ENCODE measurements at regions not wholly inside any gene's neighbourhood (a gene's known extent, or its start where the extent isn't known, plus 50 kb on each side); places are given as distances from the start of the nearest gene placed in this dataset.
"Not testable (repeated sequence)": the region's sequence is repeated elsewhere in the genome, so short reads cannot be mapped to it uniquely, and the experiment has no call there.

DNA sequence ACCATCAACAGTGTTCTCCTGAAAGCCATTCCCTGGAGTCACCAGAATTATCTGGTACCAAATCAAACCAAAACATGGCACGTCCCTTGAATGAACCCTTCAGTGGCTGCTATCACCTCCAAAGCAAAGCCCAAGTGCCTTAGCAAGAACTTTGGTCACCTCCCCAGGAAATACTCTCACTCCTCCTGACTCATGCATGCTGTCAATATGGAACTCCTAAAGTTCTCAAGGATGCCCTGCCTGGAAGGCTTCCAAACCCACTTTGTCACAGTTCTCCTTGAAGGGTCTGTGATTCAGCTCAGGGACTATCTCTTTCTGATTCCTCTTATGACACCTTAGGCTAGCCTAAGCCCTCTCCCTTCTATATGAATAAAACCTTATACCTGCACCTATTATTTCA lies 146.1 kb upstream of the RUNX1 start:
- Histone ChIP-seq H3K27me3 (ENCODE audit: low read depth) (no peaks in the 10 kb centered on the region), H3K36me3 (no peaks in the 10 kb centered on the region), H3K4me3 (no peak overlapping the region), H3K27ac (replicated peaks) (no peak overlapping the region), H3K9me3 (replicated peaks) (no peaks in the 10 kb centered on the region), H3K4me1 (no peaks in the 10 kb centered on the region)
- TF ChIP-seq, protein P1, sequence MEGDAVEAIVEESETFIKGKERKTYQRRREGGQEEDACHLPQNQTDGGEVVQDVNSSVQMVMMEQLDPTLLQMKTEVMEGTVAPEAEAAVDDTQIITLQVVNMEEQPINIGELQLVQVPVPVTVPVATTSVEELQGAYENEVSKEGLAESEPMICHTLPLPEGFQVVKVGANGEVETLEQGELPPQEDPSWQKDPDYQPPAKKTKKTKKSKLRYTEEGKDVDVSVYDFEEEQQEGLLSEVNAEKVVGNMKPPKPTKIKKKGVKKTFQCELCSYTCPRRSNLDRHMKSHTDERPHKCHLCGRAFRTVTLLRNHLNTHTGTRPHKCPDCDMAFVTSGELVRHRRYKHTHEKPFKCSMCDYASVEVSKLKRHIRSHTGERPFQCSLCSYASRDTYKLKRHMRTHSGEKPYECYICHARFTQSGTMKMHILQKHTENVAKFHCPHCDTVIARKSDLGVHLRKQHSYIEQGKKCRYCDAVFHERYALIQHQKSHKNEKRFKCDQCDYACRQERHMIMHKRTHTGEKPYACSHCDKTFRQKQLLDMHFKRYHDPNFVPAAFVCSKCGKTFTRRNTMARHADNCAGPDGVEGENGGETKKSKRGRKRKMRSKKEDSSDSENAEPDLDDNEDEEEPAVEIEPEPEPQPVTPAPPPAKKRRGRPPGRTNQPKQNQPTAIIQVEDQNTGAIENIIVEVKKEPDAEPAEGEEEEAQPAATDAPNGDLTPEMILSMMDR (IDR thresholded peaks at IDR 0.05; ENCODE audit: borderline replicate concordance): no peak
- intact Hi-C loops (cut with micrococcal nuclease): no loop called here
- no peak for DNase-seq

DNA sequence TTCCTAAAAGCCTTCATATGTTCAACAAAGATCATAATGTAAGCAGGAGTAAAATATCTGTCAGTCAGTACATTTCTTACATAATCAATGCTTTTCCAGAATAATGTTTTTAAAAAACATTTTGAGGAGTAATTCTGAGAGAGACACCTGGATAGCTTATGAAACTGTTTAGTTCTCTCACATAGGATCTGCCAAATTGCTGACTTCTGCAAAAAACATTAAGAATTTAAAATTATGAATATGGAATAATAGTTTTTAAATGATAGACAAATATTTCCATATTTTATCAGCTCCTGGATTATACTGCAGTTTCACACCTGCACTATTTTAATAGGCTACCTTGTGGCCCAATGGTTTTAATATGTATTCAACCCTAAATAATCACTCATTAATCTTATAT lies 142.7 kb upstream of the RUNX1 start:
- TF ChIP-seq, protein P1 (IDR thresholded peaks at IDR 0.05; ENCODE audit: borderline replicate concordance): no peak
- H3K4me1 ChIP-seq: no peaks in the 10 kb centered on the region
- H3K36me3 ChIP-seq: no peaks in the 10 kb centered on the region
- H3K4me3 ChIP-seq: no peak overlapping the region
- H3K27me3 ChIP-seq (ENCODE audit: low read depth): peaks cover 4% of the 10 kb centered on the region
- H3K9me3 ChIP-seq (replicated peaks): no peaks in the 10 kb centered on the region
- intact Hi-C loops (cut with micrococcal nuclease): no loop called here
- H3K27ac ChIP-seq (replicated peaks): no peak overlapping the region
- no peak for DNase-seq

DNA sequence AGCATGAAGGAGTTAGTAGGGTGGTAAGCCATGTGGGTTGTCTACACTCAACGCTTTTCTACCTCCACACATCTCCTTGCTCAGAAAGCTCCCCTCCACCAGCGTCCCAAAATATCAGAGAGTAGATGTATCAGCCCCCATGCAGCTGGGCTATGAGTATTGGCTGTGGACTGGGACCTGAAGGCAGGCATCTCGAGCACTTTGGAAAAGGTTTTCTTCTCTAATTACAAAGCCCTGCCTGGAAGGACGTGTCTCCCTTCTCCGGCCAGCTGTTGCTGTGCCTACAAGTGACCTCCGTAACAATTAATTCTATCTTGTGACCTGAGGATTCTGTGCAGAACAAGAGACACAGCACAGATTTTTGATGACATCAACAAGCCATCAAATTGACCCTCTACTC lies 142.0 kb upstream of the RUNX1 start:
- Histone ChIP-seq H3K36me3 (no peaks in the 10 kb centered on the region), H3K4me1 (no peaks in the 10 kb centered on the region), H3K27ac (replicated peaks) (no peak overlapping the region), H3K27me3 (ENCODE audit: low read depth) (peaks cover 4% of the 10 kb centered on the region), H3K4me3 (no peak overlapping the region), H3K9me3 (replicated peaks) (no peaks in the 10 kb centered on the region)
- intact Hi-C loops (cut with micrococcal nuclease): no loop called here
- TF ChIP-seq, protein P1 (IDR thresholded peaks at IDR 0.05; ENCODE audit: borderline replicate concordance): no peak
- DNase-seq: no peak

DNA sequence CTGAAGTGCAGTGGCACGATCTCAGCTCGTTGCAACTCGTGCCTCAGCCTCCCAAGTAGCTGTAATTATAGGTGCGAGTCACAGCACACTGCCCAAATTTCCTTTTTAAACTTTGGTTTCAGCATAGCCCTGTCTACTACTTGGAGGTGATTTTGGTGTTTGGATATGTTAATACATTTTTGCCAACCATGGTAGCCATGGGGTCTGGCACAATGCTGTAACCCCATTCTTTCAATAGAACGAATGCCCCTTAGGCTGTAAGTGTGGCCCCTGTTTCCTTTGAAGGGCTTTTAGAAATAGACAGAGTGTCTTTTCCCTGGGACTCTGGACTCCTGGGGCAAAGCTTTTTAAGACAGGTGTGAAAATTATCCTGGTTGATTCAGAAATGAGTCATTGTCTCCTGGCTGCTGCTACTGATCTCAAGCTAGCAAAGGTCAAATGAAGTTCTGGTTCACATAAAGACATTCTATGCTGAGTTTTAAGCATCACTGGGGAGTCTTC lies 141.1 kb upstream of the RUNX1 start:
- TF ChIP-seq, protein P1 (IDR thresholded peaks at IDR 0.05; ENCODE audit: borderline replicate concordance): no peak
- intact Hi-C loops (cut with micrococcal nuclease): no loop called here
- no peaks in the 10 kb centered on the region for H3K36me3 ChIP-seq
- no peaks in the 10 kb centered on the region for H3K9me3 ChIP-seq (replicated peaks)
- no peaks in the 10 kb centered on the region for H3K4me1 ChIP-seq
- no peak overlapping the region for H3K4me3 ChIP-seq
- H3K27me3 ChIP-seq (ENCODE audit: low read depth): peaks cover 4% of the 10 kb centered on the region
- no peak overlapping the region for H3K27ac ChIP-seq (replicated peaks)
- DNase-seq: no peak

DNA sequence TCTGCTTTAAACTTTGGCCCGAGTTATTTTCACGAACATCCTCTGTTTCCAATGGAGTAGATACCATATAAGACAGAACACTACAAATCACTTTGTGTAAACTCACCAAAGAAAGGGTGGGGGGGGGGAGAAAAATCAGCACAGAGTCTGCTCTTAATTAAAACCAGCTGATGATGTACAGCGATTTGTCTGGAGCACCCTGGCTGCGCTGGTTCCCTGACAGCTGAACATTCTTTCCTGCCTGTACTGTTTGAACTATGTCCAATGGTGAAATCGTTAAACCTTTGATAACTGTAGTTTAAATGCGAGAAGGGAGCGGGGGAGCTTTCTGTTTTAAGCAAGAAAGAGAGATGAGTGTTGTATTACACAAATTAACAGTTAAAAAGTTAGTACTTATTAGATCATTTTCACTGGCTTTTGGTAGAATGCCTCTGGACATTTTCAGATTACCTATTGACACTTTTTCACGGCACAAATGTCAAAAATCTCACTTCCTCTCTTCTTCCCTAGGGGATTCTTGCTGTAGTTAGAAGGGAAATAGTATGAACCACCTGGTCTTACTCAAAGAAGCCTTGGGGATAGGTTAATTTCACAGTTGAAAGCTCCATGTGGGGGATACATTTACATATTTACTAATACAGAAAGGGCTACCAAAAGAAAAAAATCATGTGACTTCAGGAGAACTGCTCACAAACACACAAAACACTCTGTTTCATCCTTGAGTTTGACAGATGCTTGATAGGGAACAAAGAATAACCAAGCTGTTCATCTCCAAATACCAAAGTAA lies 140.2 kb upstream of the RUNX1 start:
- H3K9me3 ChIP-seq (replicated peaks): no peaks in the 10 kb centered on the region
- no peaks in the 10 kb centered on the region for H3K36me3 ChIP-seq
- peaks cover 4% of the 10 kb centered on the region for H3K27me3 ChIP-seq (ENCODE audit: low read depth)
- H3K27ac ChIP-seq (replicated peaks): no peak overlapping the region
- H3K4me3 ChIP-seq: no peak overlapping the region
- no peaks in the 10 kb centered on the region for H3K4me1 ChIP-seq
- intact Hi-C loops (cut with micrococcal nuclease): no loop called here
- no peak for DNase-seq
- TF ChIP-seq, protein P1 (IDR thresholded peaks at IDR 0.05; ENCODE audit: borderline replicate concordance): no peak

DNA sequence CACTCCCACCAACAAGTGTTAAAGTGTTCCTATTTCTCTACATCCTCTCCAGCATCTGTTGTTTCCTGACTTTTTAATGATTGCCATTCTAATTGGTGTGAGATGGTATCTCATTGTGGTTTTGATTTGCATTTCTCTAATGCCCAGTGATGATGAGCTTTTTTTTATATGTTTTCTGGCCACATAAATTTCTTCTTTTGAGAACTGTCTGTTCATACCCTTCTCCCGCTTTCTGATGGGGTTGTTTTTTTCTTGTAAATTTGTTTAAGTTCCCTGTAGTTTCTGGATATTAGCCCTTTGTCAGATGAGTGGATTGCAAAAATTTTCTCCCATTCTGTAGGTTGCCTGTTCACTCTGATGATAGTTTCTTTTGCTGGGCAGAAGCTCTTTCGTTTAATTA lies 134.3 kb upstream of the RUNX1 start:
- H3K27ac ChIP-seq (replicated peaks); DNase-seq; H3K4me1 ChIP-seq; H3K27me3 ChIP-seq (ENCODE audit: low read depth); H3K36me3 ChIP-seq; H3K9me3 ChIP-seq (replicated peaks); H3K4me3 ChIP-seq; intact Hi-C loops (cut with micrococcal nuclease): not testable (repeated sequence)

Measured in left ventricle myocardium inferior (tissue), 1 donor.